ENCODE measurements at regions not wholly inside any gene's neighbourhood (a gene's known extent, or its start where the extent isn't known, plus 50 kb on each side); places are given as distances from the start of the nearest gene placed in this dataset.

DNA sequence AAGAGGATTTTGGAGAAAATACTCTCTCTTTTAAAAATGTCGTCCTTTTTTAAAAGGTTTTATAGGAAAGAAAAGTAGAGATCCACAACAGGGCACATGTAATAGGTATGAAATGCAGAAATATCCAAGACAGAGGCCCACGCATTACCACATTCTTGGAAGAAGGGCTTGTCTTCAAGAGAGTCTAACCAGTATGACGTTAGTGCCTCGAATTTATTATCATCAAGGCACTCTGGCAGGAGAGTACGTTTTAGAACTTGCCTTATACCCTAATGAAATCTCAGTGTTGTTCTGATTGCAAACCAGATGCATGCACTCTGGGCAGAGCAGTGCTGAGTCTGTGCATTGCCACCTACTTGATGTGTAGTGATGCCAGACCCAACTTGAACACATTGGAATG, 342.6 kb upstream of the NFE2L3 start:
- H3K4me3 ChIP-seq (ENCODE audit: low read length in 2 of 2): peak overlapping the region in 1 of 2 donors; percentile 8
- no peaks in the 10 kb centered on the region for H3K9me3 ChIP-seq (ENCODE audit: control insufficient read depth in 2 of 2, low read length in 2 of 2)
- H3K27ac ChIP-seq (ENCODE audit: low read length): no peak overlapping the region
- H3K36me3 ChIP-seq (ENCODE audit: control insufficient read depth in 2 of 2, insufficient read depth in 2 of 2, low read length in 2 of 2): no peaks in the 10 kb centered on the region
- H3K27me3 ChIP-seq (ENCODE audit: control insufficient read depth in 1 of 2, insufficient read depth in 2 of 2, low read length in 2 of 2): no peaks in the 10 kb centered on the region
- H3K9ac ChIP-seq (ENCODE audit: low read length in 2 of 2): no peak overlapping the region
- peaks cover 21% of the 10 kb centered on the region for H3K4me1 ChIP-seq (ENCODE audit: control insufficient read depth, insufficient read depth, low read length)

GRCh38 chr7:25812086-25812850, 339.7 kb upstream of the NFE2L3 start:
- no peak overlapping the region for H3K4me3 ChIP-seq (ENCODE audit: low read length in 2 of 2)

GRCh38 chr7:25813381-25813780, 338.6 kb upstream of the NFE2L3 start:
- Histone ChIP-seq H3K27me3 (ENCODE audit: control insufficient read depth in 1 of 2, insufficient read depth in 2 of 2, low read length in 2 of 2) (no peaks in the 10 kb centered on the region), H3K9ac (ENCODE audit: low read length in 2 of 2) (no peak overlapping the region), H3K4me3 (ENCODE audit: low read length in 2 of 2) (no peak overlapping the region), H3K9me3 (ENCODE audit: control insufficient read depth in 2 of 2, low read length in 2 of 2) (no peaks in the 10 kb centered on the region), H3K36me3 (ENCODE audit: control insufficient read depth in 2 of 2, insufficient read depth in 2 of 2, low read length in 2 of 2) (no peaks in the 10 kb centered on the region), H3K4me1 (ENCODE audit: control insufficient read depth, insufficient read depth, low read length) (peaks cover 13% of the 10 kb centered on the region), H3K27ac (ENCODE audit: low read length) (no peak overlapping the region)

More at GRCh38 chr7:25812086-25812850, 339.7 kb upstream of the NFE2L3 start:
- Histone ChIP-seq H3K9ac (ENCODE audit: low read length in 2 of 2) (no peak overlapping the region), H3K4me1 (ENCODE audit: control insufficient read depth, insufficient read depth, low read length) (peaks cover 13% of the 10 kb centered on the region), H3K9me3 (ENCODE audit: control insufficient read depth in 2 of 2, low read length in 2 of 2) (no peaks in the 10 kb centered on the region), H3K27me3 (ENCODE audit: control insufficient read depth in 1 of 2, insufficient read depth in 2 of 2, low read length in 2 of 2) (no peaks in the 10 kb centered on the region), H3K36me3 (ENCODE audit: control insufficient read depth in 2 of 2, insufficient read depth in 2 of 2, low read length in 2 of 2) (no peaks in the 10 kb centered on the region), H3K27ac (ENCODE audit: low read length) (no peak overlapping the region)

GRCh38 chr7:25815711-25816110, 336.3 kb upstream of the NFE2L3 start:
- Histone ChIP-seq H3K4me1 (ENCODE audit: control insufficient read depth, insufficient read depth, low read length) (peaks cover 3% of the 10 kb centered on the region), H3K9me3 (ENCODE audit: control insufficient read depth in 2 of 2, low read length in 2 of 2) (no peaks in the 10 kb centered on the region), H3K9ac (ENCODE audit: low read length in 2 of 2) (no peak overlapping the region), H3K4me3 (ENCODE audit: low read length in 2 of 2) (no peak overlapping the region), H3K27me3 (ENCODE audit: control insufficient read depth in 1 of 2, insufficient read depth in 2 of 2, low read length in 2 of 2) (no peaks in the 10 kb centered on the region), H3K27ac (ENCODE audit: low read length) (no peak overlapping the region), H3K36me3 (ENCODE audit: control insufficient read depth in 2 of 2, insufficient read depth in 2 of 2, low read length in 2 of 2) (no peaks in the 10 kb centered on the region)

DNA sequence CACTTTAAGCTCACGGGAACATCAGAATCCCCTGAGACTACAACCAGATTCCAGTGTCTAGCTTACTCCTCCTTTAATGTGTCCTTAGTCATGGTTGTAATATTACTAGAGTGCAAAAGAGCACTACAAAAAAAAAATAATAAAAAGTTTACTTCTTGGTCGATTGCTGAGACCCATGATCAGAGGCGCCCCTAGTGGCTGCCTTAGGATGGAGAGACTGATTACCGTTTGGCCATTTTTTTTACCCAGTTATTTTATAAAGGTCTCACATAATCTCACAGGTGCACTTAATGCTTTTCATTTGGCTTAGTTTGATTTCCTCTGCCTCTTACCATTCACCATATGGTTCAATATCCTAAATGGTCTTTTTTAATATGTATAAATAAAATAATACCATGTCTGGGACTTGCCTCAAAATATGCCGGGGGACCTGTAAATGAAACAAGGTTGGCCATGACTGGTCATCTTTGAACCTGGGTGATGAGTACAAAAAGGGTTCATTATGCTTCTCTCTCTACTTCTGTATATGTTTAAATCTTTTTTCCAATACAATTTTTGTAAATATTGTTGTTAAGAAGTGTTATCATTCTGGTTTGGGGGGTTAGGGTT, 331.5 kb upstream of the NFE2L3 start:
- Histone ChIP-seq H3K36me3 (ENCODE audit: control insufficient read depth in 2 of 2, insufficient read depth in 2 of 2, low read length in 2 of 2) (no peaks in the 10 kb centered on the region), H3K27ac (ENCODE audit: low read length) (no peak overlapping the region), H3K27me3 (ENCODE audit: control insufficient read depth in 1 of 2, insufficient read depth in 2 of 2, low read length in 2 of 2) (no peaks in the 10 kb centered on the region), H3K4me1 (ENCODE audit: control insufficient read depth, insufficient read depth, low read length) (no peaks in the 10 kb centered on the region), H3K4me3 (ENCODE audit: low read length in 2 of 2) (no peak overlapping the region), H3K9me3 (ENCODE audit: control insufficient read depth in 2 of 2, low read length in 2 of 2) (no peaks in the 10 kb centered on the region), H3K9ac (ENCODE audit: low read length in 2 of 2) (no peak overlapping the region)

- H3K27me3 ChIP-seq (ENCODE audit: control insufficient read depth in 1 of 2, insufficient read depth in 2 of 2, low read length in 2 of 2): no peaks in the 10 kb centered on the region
- no peak overlapping the region for H3K4me3 ChIP-seq (ENCODE audit: low read length in 2 of 2)
- no peaks in the 10 kb centered on the region for H3K9me3 ChIP-seq (ENCODE audit: control insufficient read depth in 2 of 2, low read length in 2 of 2)
- no peak overlapping the region for H3K27ac ChIP-seq (ENCODE audit: low read length)
- no peaks in the 10 kb centered on the region for H3K4me1 ChIP-seq (ENCODE audit: control insufficient read depth, insufficient read depth, low read length)
- H3K36me3 ChIP-seq (ENCODE audit: control insufficient read depth in 2 of 2, insufficient read depth in 2 of 2, low read length in 2 of 2): no peaks in the 10 kb centered on the region
- H3K9ac ChIP-seq (ENCODE audit: low read length in 2 of 2): no peak overlapping the region
Observed at GRCh38 chr7:25821225-25821624, 330.8 kb upstream of the NFE2L3 start.

DNA sequence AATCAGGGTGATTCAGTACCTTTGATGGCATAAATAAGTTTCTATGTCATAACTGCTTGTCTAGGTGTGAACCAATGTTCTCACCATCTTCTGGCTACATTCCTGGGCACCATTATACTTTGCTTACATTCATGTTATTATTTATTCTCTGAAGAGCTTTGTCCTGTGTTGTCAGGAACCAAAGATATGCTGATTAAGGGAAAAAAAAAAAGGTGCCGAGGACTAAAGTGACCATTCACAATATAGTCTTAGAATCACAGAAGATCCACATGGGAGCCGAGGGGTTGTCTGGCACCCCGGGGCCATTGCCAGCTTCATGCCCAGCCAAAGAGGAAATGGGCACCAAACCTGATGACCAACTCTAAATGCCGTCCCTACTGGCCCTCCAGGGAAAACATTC, 329.2 kb upstream of the NFE2L3 start:
- no peak overlapping the region for H3K9ac ChIP-seq (ENCODE audit: low read length in 2 of 2)
- H3K9me3 ChIP-seq (ENCODE audit: control insufficient read depth in 2 of 2, low read length in 2 of 2): no peaks in the 10 kb centered on the region
- H3K27me3 ChIP-seq (ENCODE audit: control insufficient read depth in 1 of 2, insufficient read depth in 2 of 2, low read length in 2 of 2): no peaks in the 10 kb centered on the region
- no peaks in the 10 kb centered on the region for H3K36me3 ChIP-seq (ENCODE audit: control insufficient read depth in 2 of 2, insufficient read depth in 2 of 2, low read length in 2 of 2)
- no peak overlapping the region for H3K27ac ChIP-seq (ENCODE audit: low read length)
- H3K4me3 ChIP-seq (ENCODE audit: low read length in 2 of 2): no peak overlapping the region
- H3K4me1 ChIP-seq (ENCODE audit: control insufficient read depth, insufficient read depth, low read length): no peaks in the 10 kb centered on the region

GRCh38 chr7:25823571-25823970, 328.4 kb upstream of the NFE2L3 start:
- no peak overlapping the region for H3K9ac ChIP-seq (ENCODE audit: low read length in 2 of 2)
- no peaks in the 10 kb centered on the region for H3K36me3 ChIP-seq (ENCODE audit: control insufficient read depth in 2 of 2, insufficient read depth in 2 of 2, low read length in 2 of 2)
- no peak overlapping the region for H3K4me3 ChIP-seq (ENCODE audit: low read length in 2 of 2)
- no peak overlapping the region for H3K27ac ChIP-seq (ENCODE audit: low read length)
- no peaks in the 10 kb centered on the region for H3K27me3 ChIP-seq (ENCODE audit: control insufficient read depth in 1 of 2, insufficient read depth in 2 of 2, low read length in 2 of 2)
- no peaks in the 10 kb centered on the region for H3K4me1 ChIP-seq (ENCODE audit: control insufficient read depth, insufficient read depth, low read length)
- no peaks in the 10 kb centered on the region for H3K9me3 ChIP-seq (ENCODE audit: control insufficient read depth in 2 of 2, low read length in 2 of 2)

DNA sequence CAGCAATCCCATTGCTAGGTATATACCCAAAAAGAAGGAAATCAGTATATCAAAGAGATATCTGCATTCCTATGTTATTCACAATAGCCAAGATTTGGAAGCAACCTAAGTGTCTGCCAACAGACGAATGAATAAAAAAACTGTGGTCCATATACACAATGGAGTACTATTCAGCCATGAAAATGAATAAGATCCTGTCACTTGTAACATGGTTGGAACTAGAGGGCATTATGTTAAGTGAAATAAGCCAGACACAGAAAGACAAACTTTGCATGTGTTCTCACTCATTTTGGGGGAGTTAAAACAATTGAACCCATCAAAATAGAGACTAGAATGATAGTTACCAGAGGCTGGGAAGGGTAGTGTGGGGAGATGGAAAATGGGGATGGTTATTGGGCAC, 323.5 kb upstream of the NFE2L3 start:
- peaks cover 8% of the 10 kb centered on the region for H3K4me1 ChIP-seq (ENCODE audit: control insufficient read depth, insufficient read depth, low read length)
- H3K4me3 ChIP-seq (ENCODE audit: low read length in 2 of 2): no peak overlapping the region
- no peaks in the 10 kb centered on the region for H3K36me3 ChIP-seq (ENCODE audit: control insufficient read depth in 2 of 2, insufficient read depth in 2 of 2, low read length in 2 of 2)
- no peak overlapping the region for H3K27ac ChIP-seq (ENCODE audit: low read length)
- H3K27me3 ChIP-seq (ENCODE audit: control insufficient read depth in 1 of 2, insufficient read depth in 2 of 2, low read length in 2 of 2): no peaks in the 10 kb centered on the region
- no peak overlapping the region for H3K9ac ChIP-seq (ENCODE audit: low read length in 2 of 2)
- H3K9me3 ChIP-seq (ENCODE audit: control insufficient read depth in 2 of 2, low read length in 2 of 2): no peaks in the 10 kb centered on the region

GRCh38 chr7:25829663-25830062, 322.3 kb upstream of the NFE2L3 start:
- Histone ChIP-seq H3K9ac (ENCODE audit: low read length in 2 of 2) (no peak overlapping the region), H3K27ac (ENCODE audit: low read length) (no peak overlapping the region)

DNA sequence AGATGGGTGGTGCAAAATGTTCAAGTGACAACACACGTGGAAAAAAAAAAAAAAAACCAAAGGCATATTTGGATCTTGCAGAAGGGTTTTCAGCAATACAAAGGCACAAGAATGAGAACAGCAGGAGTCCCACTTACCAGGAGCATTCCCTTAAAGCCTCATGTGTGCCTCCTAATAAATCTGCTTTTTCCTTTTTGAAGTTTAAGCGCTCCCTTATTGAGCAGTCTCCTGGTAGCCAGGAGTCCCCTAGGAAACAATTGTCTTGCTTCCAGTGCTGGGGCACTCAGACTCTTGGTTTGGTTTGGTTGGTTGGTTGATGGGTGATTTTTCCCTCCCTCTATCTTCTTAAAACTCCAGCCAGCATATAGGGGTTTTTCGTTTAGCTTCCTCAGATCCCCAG, 321.8 kb upstream of the NFE2L3 start:
- H3K9ac ChIP-seq (ENCODE audit: low read length in 2 of 2): no peak overlapping the region
- no peaks in the 10 kb centered on the region for H3K27me3 ChIP-seq (ENCODE audit: control insufficient read depth in 1 of 2, insufficient read depth in 2 of 2, low read length in 2 of 2)
- H3K4me3 ChIP-seq (ENCODE audit: low read length in 2 of 2): no peak overlapping the region
- no peaks in the 10 kb centered on the region for H3K36me3 ChIP-seq (ENCODE audit: control insufficient read depth in 2 of 2, insufficient read depth in 2 of 2, low read length in 2 of 2)
- no peak overlapping the region for H3K27ac ChIP-seq (ENCODE audit: low read length)
- H3K9me3 ChIP-seq (ENCODE audit: control insufficient read depth in 2 of 2, low read length in 2 of 2): no peaks in the 10 kb centered on the region
- peaks cover 8% of the 10 kb centered on the region for H3K4me1 ChIP-seq (ENCODE audit: control insufficient read depth, insufficient read depth, low read length)

More at GRCh38 chr7:25829663-25830062, 322.3 kb upstream of the NFE2L3 start:
- Histone ChIP-seq H3K4me1 (ENCODE audit: control insufficient read depth, insufficient read depth, low read length) (peaks cover 8% of the 10 kb centered on the region), H3K4me3 (ENCODE audit: low read length in 2 of 2) (no peak overlapping the region), H3K27me3 (ENCODE audit: control insufficient read depth in 1 of 2, insufficient read depth in 2 of 2, low read length in 2 of 2) (no peaks in the 10 kb centered on the region), H3K36me3 (ENCODE audit: control insufficient read depth in 2 of 2, insufficient read depth in 2 of 2, low read length in 2 of 2) (no peaks in the 10 kb centered on the region), H3K9me3 (ENCODE audit: control insufficient read depth in 2 of 2, low read length in 2 of 2) (no peaks in the 10 kb centered on the region)

Data from stomach smooth muscle (tissue), 2 donors.